Colonic mucosa (tissue), 4 donors: ENCODE measurements at regions not wholly inside any gene's neighbourhood (a gene's known extent, or its start where the extent isn't known, plus 50 kb on each side); places are given as distances from the start of the nearest gene placed in this dataset.

Experiments used
- DNase-seq: peaks from one replicate; pipeline ENCODE4 v3.0.0-alpha.2; 2020
- H3K27ac ChIP-seq: fragments of 200-600 bp; one replicate; pipeline ENCODE4 v1.8.0; 2021
- H3K27me3 ChIP-seq: fragments of 200-600 bp; one replicate; pipeline ENCODE4 v1.8.0; 2021
- H3K36me3 ChIP-seq: fragments of 200-600 bp; one replicate; pipeline ENCODE4 v1.8.0; 2021
- H3K4me1 ChIP-seq: fragments of 200-600 bp; one replicate; pipeline ENCODE4 v1.8.0; 2021; ENCODE audit warnings: mild to moderate bottlenecking
- H3K4me3 ChIP-seq: fragments of 200-600 bp; one replicate; pipeline ENCODE4 v1.8.0; 2021
- H3K9ac ChIP-seq, 2 donors: one replicate each; pipeline ENCODE4 v1.7.0; 2013; ENCODE audit warnings: control low read depth in 2 of 2, low read depth in 2 of 2, low read length in 2 of 2
- H3K9me3 ChIP-seq: fragments of 200-600 bp; one replicate; pipeline ENCODE4 v1.8.0; 2021
- CTCF ChIP-seq: fragments of 200-600 bp; IDR thresholded peaks from one replicate; pipeline ENCODE4 v1.8.0; 2022; ENCODE audit warnings: antibody characterized with exemption, mild to moderate bottlenecking
- intact Hi-C: fragments of 100-400 bp; cut with DNase I; formaldehyde crosslinking; loops from one replicate; pipeline ENCODE4 v1.14.1; 2022
- donor health status: healthy.
- donor health status: DM: no; HTN: no; CAD: no.
- donor health status: DM: no; HTN: no; CAD: no.

DNA sequence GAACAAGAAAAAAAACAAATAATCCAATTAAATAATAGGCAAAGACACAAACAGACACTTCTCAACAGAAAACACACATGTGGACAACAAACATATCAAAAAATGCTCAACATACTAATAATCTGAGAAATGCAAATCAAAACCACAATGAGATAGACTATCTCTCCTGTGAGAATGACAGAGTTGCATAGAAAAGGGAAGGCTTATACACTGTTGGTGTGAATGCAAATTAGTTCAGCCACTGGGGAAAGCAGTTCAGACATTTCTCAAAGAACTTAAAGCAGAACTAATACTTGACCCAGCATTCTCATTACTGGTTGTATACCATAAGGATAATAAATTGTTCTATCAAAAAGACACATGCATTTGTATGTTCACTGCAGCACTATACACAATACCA, 637.8 kb upstream of the LUZP2 start:
- Histone ChIP-seq H3K9ac (no peak overlapping the region), H3K4me3 (no peak overlapping the region), H3K9me3 (no peaks in the 10 kb centered on the region), H3K27me3 (no peaks in the 10 kb centered on the region), H3K27ac (no peak overlapping the region), H3K36me3 (no peaks in the 10 kb centered on the region), H3K4me1 (no peaks in the 10 kb centered on the region)
- intact Hi-C loops = no loop called here
- no peak for DNase-seq
- no peak for TF ChIP-seq CTCF

- Histone ChIP-seq H3K9me3 (no peaks in the 10 kb centered on the region), H3K4me3 (no peak overlapping the region), H3K27ac (no peak overlapping the region), H3K27me3 (no peaks in the 10 kb centered on the region), H3K36me3 (no peaks in the 10 kb centered on the region), H3K9ac (no peak overlapping the region), H3K4me1 (no peaks in the 10 kb centered on the region)
- DNase-seq = no peak
- TF ChIP-seq CTCF = no peak
- intact Hi-C loops = no loop called here
Observed at GRCh38 chr11:23861615-23862014, 635.2 kb upstream of the LUZP2 start.

DNA sequence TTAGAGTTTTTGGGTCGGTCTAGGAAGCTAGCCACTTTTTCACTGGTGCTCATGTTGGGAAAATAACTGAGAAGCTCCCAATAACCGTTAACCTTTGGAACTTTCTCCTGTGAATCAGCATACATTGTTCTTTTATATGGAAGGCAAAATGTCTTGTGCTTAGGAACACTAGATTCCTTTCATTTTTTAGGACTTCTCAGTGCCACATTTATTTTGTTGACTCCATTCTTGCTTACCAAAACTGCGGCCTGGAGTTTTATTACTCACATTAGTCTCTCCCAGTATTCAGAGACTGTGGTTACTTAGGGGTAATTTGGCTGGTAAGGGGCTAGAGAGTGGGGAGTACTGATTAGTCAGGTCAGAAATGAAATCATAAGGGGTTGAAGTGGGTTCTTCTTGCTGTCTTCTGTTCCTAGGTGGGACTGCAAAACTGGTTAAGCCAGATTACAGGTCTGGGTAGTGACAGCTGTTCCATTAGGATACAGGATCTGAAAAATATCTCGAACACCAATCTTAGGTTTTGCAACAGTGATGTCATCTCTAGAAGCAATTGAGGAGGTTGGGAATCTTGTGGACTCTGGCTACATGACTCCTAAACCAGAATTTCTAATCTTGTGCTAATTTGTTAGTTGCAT, 631.4 kb upstream of the LUZP2 start:
- TF ChIP-seq CTCF = no peak

GRCh38 chr11:23866641-23867040, 630.2 kb upstream of the LUZP2 start:
- Histone ChIP-seq H3K9me3 (no peaks in the 10 kb centered on the region), H3K27me3 (no peaks in the 10 kb centered on the region), H3K27ac (no peak overlapping the region), H3K4me1 (no peaks in the 10 kb centered on the region), H3K9ac (no peak overlapping the region), H3K36me3 (no peaks in the 10 kb centered on the region), H3K4me3 (no peak overlapping the region)
- DNase-seq = no peak
- intact Hi-C loops = no loop called here
- TF ChIP-seq CTCF = no peak

More for the DNA sequence above, 631.4 kb upstream of the LUZP2 start:
- Histone ChIP-seq H3K9me3 (no peaks in the 10 kb centered on the region), H3K27me3 (no peaks in the 10 kb centered on the region), H3K9ac (no peak overlapping the region), H3K4me3 (no peak overlapping the region), H3K36me3 (no peaks in the 10 kb centered on the region), H3K27ac (no peak overlapping the region), H3K4me1 (no peaks in the 10 kb centered on the region)
- DNase-seq = no peak
- intact Hi-C loops = no loop called here

- H3K27ac ChIP-seq = no peak overlapping the region
- no peaks in the 10 kb centered on the region for H3K36me3 ChIP-seq
- no peak overlapping the region for H3K4me3 ChIP-seq
- DNase-seq = no peak
- no peaks in the 10 kb centered on the region for H3K4me1 ChIP-seq
- TF ChIP-seq CTCF = no peak
- H3K9me3 ChIP-seq = no peaks in the 10 kb centered on the region
- no peak overlapping the region for H3K9ac ChIP-seq
- H3K27me3 ChIP-seq = no peaks in the 10 kb centered on the region
- intact Hi-C loops = no loop called here
Observed at GRCh38 chr11:23869671-23870070, 627.2 kb upstream of the LUZP2 start.
